ENCODE measurements at regions not wholly inside any gene's neighbourhood (a gene's known extent, or its start where the extent isn't known, plus 50 kb on each side); places are given as distances from the start of the nearest gene placed in this dataset.

DNA sequence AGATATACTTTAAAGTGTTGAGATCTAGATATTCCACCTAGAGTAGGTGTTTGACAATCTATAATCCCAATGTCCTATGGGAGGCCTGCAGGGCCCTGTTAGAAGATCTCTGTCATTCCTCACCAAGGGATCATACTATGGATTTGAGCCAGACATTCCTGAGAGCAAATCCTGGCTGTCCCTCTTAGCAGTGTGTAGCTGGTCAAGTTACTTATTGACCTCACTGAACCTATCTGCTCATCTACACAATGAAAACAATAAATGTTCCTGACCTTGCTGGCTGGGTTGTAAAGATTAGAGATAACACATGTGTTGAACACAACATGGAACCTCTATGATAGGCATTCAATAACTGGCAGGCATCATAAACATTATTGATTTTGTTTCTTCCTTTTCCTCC lies 265.6 kb upstream of the ATP11B start:
- DNase-seq (ENCODE audit: low read depth) = peak; percentile 81
- TF ChIP-seq, protein P1, sequence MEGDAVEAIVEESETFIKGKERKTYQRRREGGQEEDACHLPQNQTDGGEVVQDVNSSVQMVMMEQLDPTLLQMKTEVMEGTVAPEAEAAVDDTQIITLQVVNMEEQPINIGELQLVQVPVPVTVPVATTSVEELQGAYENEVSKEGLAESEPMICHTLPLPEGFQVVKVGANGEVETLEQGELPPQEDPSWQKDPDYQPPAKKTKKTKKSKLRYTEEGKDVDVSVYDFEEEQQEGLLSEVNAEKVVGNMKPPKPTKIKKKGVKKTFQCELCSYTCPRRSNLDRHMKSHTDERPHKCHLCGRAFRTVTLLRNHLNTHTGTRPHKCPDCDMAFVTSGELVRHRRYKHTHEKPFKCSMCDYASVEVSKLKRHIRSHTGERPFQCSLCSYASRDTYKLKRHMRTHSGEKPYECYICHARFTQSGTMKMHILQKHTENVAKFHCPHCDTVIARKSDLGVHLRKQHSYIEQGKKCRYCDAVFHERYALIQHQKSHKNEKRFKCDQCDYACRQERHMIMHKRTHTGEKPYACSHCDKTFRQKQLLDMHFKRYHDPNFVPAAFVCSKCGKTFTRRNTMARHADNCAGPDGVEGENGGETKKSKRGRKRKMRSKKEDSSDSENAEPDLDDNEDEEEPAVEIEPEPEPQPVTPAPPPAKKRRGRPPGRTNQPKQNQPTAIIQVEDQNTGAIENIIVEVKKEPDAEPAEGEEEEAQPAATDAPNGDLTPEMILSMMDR (IDR thresholded peaks at IDR 0.05; ENCODE audit: control insufficient read depth, extremely low read depth, insufficient read depth) = no peak
- H3K4me3 ChIP-seq (ENCODE audit: low read depth, low read length) = no peak overlapping the region

DNA sequence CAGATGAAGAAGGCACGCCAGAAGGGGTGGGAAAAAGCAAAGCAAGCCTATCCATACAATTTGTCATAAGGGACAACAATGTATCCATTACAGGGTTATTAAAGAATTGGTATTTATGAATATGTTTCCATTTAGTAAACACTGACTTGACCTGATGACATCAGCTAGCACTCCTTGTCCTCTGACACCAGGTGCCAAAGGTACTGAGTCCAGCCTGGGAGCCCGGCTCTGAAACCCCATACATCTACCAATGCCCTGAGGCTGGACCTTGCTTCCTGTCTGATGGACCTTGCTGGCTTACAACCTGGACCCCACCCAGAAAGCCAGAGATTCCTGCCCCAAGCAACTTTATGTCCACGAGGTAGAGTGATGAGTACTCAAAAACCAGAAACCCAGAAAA lies 263.0 kb upstream of the ATP11B start:
- TF ChIP-seq, protein P1 (IDR thresholded peaks at IDR 0.05; ENCODE audit: control insufficient read depth, extremely low read depth, insufficient read depth) = no peak
- no peak for DNase-seq (ENCODE audit: low read depth)
- H3K4me3 ChIP-seq (ENCODE audit: low read depth, low read length) = no peak overlapping the region

DNA sequence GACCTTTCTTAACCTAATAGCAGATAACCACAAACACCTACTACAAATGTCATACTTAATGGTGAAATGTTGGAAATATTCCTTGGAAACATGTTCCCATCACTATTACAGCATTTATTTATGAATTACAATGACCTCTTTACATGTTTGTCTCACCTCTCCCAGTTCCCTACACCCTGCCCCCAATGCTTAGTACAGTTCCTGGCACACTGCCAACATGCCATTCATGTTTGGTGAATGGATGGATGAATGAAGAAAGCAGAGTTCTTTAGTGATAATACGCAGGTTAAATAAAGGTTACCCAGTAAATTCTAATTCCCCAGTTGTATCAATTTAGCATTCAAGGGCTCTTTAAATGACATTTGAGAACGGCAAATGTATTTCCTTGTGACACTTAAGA lies 259.9 kb upstream of the ATP11B start:
- DNase-seq (ENCODE audit: low read depth) = no peak
- H3K4me3 ChIP-seq (ENCODE audit: low read depth, low read length) = no peak overlapping the region
- TF ChIP-seq, protein P1 (IDR thresholded peaks at IDR 0.05; ENCODE audit: control insufficient read depth, extremely low read depth, insufficient read depth) = no peak

DNA sequence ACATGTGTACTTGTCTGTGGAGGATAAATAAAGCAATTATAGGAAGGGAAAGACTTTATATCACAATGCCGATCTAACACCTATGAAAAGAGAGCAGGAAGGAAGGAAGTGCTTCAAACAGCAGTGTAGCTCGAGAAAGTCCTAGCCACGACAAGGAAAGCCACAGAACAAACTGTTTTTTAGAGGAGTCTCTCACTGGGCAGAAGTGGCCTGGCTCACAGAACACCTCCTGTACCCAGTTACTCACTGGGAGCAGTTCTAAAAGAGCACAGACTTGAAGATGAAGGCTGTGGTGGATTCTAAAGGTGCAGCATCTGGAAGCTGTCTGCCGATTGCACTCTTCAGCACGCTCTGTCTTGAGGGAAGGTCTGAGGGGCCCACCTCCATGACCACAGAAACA lies 248.8 kb upstream of the ATP11B start:
- TF ChIP-seq, protein P1 (IDR thresholded peaks at IDR 0.05; ENCODE audit: control insufficient read depth, extremely low read depth, insufficient read depth) = no peak
- no peak for DNase-seq (ENCODE audit: low read depth)
- H3K4me3 ChIP-seq (ENCODE audit: low read depth, low read length) = no peak overlapping the region

DNA sequence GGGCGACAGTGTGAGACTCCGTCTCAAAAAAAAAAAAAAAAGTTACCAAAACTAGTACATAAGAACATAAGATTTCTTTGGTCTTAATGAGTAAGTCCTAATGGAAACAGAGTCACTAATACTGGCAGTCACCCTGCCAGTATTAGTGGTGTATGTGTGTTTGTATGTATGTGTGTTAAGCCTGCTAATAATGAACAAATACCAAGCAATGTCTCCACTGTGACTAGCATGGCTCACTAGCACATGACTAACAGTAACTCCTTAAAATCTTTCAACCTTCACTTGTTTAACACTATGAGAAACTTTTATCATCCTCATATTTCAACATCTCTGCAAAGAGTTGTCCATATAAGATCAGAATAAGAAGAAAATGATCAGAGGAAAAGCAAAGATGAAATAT lies 231.0 kb upstream of the ATP11B start:
- TF ChIP-seq, protein P1 (IDR thresholded peaks at IDR 0.05; ENCODE audit: control insufficient read depth, extremely low read depth, insufficient read depth) = no peak
- no peak overlapping the region for H3K4me3 ChIP-seq (ENCODE audit: low read depth, low read length)
- DNase-seq (ENCODE audit: low read depth) = no peak

DNA sequence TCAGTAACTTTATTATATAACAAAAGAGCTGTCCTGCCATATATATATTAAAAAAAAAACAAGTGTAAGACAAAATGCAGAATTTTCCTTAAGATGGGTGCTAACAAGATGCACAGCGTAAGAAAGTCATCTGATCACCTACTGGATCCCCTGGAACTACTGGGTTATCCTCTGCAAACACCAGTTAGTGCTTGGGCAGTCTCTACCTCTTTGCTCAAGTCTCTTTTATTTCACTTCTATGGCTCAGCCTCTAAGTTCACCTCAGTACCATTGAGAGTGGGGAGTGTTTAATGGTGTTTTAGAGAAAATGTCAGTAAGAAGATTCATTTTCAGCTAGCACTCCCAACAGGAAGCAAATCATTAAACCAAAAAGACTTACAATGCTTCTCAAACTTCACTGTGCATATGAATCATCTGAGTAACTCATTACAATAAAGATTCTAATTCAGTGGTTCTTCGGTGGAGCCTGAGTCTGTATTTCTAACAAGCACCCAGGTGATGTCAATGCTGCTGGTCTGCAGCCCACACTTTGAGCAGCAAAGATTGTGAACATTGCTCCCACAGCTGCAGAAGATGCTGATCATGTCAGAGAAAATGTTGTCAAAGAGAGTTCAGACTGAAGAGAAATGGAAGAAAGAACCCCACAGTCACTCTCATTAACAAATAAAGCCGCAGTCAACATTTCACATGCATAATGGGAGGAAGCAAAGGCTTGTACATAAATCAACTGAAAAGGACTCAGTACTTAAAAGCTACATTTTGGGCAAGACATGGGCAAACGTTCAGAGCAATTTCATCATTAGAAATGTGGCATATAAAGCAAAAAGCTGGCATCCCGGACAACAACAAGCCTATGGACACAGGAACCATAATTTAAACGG lies 227.1 kb upstream of the ATP11B start:
- H3K4me3 ChIP-seq (ENCODE audit: low read depth, low read length) = no peak overlapping the region
- TF ChIP-seq, protein P1 (IDR thresholded peaks at IDR 0.05; ENCODE audit: control insufficient read depth, extremely low read depth, insufficient read depth) = no peak
- no peak for DNase-seq (ENCODE audit: low read depth)

DNA sequence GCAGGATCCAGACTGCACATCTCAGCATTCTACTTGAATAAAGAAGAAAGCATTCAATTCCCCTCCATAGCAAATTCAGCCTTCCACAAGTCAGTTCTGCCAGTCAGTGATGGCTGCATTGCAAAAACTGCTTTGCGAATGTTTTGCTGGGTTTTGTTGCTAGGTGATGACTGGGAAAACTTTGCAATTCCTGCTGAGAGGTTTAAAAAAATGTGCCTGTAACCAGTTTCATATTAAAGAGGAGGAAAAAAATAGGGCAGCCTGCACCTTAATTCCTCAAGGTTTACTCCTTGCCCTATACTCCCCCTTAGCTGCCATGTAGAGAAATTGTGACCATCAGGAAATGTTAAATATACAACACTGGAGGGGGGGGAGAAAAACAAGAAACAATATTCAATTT lies 225.6 kb upstream of the ATP11B start:
- no peak for DNase-seq (ENCODE audit: low read depth)

More for the DNA sequence above, 225.6 kb upstream of the ATP11B start:
- TF ChIP-seq, protein P1 (IDR thresholded peaks at IDR 0.05; ENCODE audit: control insufficient read depth, extremely low read depth, insufficient read depth) = no peak
- no peak overlapping the region for H3K4me3 ChIP-seq (ENCODE audit: low read depth, low read length)

All from LNCaP clone FGC (cell line).